ENCODE measurements at regions not wholly inside any gene's neighbourhood (a gene's known extent, or its start where the extent isn't known, plus 50 kb on each side); places are given as distances from the start of the nearest gene placed in this dataset.
"Not testable (repeated sequence)": the region's sequence is repeated elsewhere in the genome, so short reads cannot be mapped to it uniquely, and the experiment has no call there.

DNA sequence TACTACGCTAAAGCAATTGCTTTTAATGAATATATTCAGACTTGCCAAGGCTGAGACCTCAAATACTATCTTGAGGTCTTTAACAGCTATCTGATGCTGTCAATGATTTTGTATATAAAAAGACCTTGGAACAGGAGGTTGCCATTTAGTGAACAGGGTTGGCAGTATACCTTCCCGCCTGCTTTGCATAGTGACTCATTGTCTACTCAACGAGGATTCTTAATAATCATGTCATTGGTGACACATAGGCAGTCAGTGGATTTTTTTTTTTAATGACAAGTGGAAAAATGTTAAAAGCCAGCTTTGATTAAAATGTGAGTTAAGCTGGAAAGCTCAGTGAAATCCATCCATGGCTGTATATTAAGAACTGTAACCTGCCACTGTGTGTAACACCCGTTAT, 164.0 kb downstream of the ASMT start:
- peak; percentile 57 for DNase-seq (ENCODE audit: low read depth)

DNA sequence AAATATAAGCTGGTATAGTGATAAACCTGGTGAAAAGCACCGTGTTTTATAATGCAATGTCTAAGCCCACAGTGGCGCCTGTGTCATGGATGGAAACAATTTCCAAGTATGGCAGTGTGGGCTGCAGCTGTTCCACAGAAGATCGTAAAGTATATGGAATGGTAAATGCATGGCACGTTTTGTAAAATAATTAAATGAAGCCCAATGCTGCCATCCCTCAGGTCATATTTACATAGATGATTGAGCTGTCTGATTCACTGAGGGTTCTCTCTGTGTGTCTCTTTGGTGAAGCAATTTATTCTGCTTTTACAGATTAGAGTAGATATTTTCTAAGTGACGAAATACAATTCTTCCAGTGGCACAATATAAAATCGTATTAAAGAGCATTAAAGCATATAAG, 164.8 kb downstream of the ASMT start:
- no peak for DNase-seq (ENCODE audit: low read depth)

DNA sequence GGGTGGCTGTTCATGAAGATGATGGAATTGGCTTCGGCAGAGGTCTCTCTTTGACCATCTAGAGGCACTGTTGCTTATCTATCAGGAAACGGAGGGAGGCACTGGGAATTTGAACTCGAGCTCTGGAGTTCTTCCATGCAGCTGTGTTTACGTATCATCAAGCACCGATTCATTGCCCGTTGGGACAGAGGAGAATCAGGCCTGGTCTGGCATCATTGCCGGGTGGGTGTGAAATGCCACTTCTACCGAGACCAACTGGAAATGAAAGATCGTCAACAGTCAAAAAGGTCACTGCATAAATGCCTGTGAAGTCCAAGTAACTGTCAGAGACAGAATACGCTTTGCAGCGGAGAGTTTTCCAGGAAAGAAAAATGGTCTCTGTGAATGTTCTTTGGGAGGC, 166.9 kb downstream of the ASMT start:
- DNase-seq (ENCODE audit: low read depth), result no peak

DNA sequence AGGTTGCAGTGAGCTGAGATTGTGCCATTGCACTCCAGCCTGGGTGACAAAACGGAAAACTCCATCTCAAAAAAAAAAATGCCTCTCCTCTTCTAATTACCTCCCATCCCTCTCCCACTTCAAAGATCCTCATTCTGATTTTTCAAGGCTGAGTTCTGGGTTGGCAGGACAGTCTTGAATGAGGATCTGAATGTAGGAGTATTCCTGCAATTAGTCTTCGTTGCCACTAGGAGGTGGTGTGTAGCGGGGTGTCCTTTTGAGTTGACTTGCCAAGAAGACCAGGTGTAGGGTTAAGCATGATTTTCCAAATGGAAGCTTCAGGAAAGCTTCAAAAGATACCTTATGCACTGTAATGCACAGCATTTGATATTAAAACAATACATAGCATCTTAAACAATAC, 169.9 kb downstream of the ASMT start:
- DNase-seq (ENCODE audit: low read depth), result no peak

DNA sequence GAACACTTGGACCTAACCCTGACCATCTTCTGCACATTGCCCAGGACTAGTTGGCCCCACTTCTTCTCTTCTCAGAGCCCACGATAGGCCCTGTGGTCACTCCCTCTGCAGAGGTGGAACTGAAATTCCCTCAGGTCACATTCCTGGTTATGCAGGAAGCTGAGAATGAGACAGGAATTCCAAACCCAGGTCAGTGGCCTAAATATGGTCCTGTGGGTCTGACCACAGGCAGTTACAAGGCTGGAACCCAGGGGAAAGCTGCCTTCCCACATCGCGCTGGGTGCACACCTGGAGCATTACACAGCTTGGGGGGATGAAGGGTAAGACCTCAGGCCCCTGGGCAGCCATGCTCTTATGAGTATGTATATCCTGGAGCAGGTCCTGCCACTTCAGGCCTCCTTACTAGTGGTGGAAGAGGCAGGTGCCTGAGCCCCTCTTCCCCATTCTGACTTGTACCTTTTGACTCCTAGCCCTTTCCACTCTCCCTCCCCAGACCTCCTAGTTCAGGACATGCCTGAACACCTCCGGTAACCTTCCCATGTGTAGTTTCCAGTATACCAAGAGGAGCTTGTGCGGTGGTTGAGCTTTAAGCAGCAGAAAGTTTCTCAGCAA, 173.5 kb downstream of the ASMT start:
- DNase-seq (ENCODE audit: low read depth), result no peak

DNA sequence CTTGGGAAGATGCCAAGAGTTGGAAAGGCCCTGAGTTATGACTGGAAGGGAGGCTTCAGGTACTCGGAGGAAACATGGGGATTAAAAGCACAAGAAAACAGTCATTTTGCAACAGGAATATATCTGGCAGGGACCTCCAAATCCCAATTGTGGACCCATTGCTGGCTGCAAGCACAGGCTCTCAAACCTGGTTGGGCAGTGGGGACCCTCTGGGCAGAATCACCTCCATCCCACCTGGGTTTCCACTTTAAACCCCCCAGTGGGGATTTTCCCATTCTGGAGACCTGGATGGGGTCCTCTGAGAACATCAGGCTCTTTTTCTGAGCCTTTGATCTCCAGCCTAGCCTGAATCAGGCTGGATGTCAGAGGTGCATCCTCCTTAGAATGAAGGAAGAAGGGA, 177.8 kb downstream of the ASMT start:
- no peak for DNase-seq (ENCODE audit: low read depth)

DNA sequence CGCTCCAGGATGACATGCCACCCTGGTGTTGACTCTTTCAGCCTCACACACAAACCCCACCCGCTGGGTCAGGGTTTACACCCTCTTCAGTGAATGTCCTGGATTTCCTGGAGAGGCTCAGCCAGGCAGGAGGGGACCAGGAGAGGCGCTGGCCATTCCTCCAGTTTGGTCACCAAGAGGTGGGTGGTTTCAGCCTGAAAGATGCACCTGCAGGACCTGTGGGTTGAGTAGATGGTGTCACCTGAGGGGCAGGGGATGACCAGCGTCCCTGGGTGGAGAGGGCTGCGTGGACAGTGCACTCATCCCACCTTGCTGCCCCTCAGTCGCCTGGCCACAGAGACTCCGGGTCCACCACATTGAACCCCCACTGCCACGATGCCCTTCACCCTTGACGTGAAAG, 179.7 kb downstream of the ASMT start:
- no peak for DNase-seq (ENCODE audit: low read depth)

DNA sequence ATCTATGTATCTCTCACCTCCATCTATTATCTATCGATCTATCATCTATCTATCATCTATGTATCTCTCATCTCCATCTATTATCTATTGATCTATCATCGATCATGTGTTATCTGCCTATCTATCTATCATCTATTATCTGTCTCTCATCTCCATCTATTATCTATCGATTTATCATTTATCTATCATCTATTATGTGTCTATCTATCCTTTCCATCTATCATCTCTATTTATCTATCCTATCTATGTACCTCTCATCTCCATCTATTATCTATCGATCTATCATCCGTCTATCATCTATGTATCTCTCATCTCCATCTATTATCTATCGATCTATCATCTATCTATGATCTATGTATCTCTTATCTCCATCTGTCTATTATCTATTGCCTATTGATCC, 188.1 kb downstream of the ASMT start:
- no peak for DNase-seq (ENCODE audit: low read depth)

DNA sequence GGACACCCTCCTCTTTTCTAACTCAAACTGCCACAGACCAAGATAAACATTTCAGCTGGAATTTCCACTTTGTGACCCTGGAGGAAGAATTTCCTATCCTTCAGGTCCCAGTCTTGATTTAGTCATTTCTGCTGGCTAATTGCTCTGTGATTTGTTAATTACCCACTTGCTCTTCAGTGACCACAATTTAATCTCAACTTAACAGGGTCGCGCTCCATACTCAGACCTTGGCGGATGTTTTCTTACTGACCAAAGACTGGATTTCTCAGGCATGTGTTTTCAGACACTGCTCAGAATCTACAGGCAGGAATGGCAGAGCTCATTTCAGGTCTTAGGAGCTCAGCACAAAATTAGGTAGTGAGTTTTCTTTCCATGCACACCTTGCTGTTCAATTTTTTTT, 188.9 kb downstream of the ASMT start:
- DNase-seq (ENCODE audit: low read depth), result no peak

DNA sequence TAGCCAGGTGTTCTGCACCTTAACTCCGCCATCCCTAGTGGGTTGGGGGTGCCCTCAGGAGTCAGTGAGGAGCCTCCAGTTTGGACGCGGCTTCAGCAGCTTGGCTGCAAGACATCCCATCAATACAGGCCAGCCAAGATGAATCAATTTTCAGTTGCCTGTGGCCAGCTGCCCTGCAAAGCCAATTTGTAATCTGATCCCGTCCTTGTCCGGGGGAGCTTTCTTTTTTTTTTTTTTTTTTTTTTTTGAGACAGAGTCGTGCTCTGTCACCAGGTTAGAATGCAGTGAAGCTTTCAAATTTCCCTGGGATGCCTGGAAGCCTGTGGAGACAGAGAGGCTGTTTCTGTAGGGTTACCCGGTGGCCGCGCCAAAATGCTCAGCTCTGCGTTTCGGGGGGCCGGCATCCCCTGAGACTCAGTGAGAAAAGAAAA, 192.5 kb downstream of the ASMT start:
- DNase-seq (ENCODE audit: low read depth), result peak; percentile 63

DNA sequence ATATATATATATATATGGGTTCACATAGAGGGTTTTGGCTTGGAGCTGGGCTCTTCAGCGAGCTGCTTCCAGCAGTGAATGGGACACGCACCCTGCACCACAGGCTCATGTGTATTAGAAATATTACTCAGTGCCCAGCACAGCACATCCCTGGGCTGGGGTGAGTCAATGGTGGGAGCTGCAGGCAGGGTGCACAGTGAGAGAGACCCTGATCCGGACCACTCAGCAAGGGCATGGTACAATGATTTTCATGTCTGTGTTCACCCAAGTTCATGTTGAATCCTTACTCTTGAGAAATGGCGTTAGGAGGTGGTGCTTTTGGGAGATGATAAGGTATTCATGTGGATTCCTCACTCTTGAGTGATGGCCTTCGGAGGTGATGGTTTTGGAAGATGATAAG, 194.7 kb downstream of the ASMT start:
- no peak for DNase-seq (ENCODE audit: low read depth)

DNA sequence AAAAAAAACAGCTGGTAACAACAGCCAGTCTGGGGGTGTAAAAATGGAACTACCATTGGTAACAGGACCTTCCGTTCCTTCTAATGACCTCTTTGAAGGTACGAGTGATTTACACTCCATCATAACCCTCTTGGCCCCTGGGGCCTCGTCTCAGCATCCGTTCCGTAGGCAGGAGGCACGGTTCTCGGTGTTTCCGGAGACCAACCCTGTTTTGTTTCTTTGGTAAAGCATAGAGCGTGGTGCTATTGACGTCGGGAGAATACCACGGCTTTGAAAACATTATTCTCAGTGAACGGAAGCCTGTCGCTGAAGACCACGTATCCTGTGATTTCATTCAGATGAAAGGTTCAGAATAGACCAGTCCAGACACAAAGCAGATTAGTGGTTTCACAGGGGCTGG, 198.9 kb downstream of the ASMT start:
- no peak for DNase-seq (ENCODE audit: low read depth)

DNA sequence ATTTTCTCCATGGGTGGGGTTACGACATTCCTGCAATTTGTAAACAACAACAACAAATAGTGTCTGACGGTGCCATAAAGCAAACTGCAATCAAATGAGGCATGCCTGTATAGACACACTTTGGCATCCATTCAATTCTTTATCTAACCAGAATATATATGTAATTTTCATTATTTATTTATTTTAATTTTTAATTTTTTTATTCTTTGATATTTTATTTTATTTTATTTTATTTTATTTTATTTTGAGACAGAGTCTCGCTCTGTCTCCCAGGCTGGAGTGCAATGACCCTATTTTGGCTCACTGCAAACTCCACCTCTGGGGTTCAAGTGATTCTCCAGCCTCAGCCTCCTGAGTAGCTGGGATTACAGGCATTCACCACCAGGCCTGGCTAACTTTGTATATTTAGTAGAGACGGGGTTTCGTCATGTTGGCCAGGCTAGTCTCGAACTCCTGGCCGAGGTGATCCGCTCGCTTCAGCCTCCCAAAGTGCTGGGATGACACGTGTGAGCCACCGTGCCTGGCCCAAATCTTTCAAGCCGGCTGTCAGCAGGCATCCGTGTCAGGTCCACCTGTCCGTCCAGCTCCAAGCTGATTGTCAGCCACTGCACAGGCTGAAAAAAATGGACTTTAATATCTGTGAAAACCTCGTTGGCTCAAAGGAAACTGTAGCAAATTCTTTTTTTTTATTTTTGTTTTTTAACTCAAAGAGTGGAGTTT, 200.8 kb downstream of the ASMT start:
- DNase-seq (ENCODE audit: low read depth), result no peak

DNA sequence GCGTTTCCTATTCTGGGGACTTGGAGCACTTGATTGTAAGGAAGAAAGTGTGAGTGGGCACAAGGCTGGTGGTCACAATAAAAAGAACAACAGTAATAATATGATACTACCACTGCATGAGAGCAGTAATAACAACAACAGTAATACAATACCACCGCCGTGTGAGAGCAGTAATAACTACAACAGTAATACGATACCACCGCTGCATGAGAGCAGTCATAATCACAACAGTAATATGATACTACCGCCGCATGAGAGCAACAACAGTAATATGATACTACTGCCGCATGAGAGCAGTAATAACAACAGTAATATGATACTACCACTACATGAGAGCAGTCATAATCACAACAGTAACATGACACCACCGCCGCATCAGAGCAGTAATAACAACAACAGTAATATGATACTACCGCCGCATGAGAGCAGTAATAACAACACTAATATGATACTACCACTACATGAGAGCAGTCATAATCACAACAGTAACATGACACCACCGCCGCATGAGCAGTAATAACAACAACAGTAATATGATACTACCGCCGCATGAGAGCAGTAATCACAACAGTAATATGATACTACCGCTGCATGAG, 201.6 kb downstream of the ASMT start:
- DNase-seq (ENCODE audit: low read depth), result peak; percentile 20

DNA sequence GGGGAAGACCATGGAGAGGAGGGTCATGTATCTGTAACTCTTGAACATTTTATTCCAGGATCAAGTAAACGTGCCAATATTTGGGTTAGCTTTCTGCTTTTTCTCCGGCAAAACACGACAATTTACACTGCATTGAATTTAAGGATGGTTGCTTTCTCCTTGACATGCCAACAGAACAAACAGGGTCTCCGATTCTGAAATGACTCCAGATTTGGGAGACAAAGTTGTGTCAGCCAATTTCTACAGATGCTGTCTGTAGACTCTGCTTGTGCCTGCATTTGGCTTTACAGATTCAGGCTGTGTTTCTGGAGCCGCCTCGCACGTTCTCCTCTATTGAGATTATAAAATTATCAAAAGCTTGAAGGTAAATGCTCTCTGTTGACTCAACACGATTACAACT, 207.0 kb downstream of the ASMT start:
- DNase-seq (ENCODE audit: low read depth), result no peak

DNA sequence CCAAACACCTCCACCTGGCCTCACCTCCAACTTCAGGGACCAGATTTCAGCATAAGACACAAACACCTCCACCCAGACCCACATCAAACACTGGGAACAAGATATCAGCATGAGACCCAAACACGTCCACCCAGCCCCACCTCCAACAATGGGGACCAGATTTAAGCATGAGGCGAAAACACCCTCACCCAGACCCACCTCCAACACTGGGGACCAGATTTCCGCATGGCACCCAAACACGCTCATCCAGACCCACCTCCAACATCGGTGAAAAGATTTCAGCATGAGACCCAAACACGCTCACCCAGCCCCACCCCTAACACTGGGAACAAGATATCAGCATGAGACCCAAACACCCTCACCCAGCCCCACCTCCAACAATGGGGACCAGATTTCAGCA, 210.0 kb downstream of the ASMT start:
- no peak for DNase-seq (ENCODE audit: low read depth)

DNA sequence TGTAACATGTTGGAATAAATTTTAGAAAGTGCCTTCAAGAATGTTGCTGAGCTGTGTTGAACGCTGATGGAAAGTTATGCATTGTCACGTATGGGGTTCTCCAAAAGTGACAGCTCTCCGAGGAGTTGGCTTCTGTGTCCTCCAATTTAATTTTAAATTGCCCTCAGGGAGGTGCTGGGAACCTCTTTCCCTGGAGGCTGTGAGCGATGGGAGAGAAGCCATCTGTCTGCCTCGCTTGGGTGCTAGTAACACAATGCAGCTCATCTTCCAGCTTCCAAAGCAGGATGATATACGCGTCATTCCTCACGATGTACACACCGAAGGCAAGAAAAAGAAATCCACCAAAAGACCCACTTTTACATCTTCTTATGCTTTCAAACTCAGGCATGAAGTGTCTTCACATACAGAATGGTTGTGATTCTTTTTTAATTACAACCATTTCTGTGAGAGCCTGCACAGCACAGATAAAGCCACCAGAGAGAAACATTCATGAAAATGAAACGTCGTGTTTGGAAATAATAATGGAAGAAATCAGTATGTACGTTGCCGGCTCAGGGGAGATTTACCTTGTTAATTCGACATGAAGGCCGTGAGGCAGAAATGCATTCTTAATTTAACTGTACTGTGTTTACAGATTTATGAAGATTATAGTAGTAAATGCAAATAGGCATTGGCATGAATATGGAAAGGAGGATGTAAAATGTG, 218.9 kb downstream of the ASMT start:
- DNase-seq (ENCODE audit: low read depth), result no peak

DNA sequence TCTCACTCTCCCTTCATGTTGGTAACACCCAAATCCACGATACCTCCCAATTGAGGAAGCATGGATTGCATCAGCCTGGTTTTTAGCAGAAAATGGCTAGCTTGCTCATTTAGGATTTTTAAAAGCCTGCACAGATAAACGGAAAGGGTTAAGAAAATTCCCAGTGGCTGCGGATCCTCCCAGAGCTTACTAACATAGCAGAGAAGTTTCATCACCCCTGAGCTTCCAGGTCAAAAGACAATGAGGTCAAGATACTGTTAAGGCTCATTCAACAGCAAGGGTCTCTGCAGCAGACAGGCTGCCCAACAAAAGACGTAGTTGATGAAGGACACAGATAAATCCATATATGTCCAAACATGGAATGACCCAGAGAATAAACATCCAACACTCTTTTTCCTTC, 220.2 kb downstream of the ASMT start:
- no peak for DNase-seq (ENCODE audit: low read depth)

DNA sequence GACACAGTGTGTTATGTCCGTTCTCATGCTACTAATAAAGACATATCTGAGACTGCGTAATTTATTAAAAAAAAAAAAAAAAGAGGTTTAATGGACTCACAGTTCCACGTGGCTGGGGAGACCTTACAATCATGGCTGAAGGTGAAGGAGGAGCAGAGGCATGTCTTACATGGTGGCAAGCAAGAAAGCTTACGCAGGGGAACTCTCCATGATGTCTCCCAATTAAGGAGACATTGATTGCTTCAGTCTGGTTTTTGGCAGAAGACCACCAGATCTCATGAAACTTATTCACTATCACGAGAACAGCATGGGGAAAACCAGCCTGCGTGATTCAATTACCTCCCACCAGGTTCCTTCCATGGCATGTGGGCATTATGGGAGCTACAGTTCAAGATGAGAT, 221.8 kb downstream of the ASMT start:
- DNase-seq (ENCODE audit: low read depth), result no peak

DNA sequence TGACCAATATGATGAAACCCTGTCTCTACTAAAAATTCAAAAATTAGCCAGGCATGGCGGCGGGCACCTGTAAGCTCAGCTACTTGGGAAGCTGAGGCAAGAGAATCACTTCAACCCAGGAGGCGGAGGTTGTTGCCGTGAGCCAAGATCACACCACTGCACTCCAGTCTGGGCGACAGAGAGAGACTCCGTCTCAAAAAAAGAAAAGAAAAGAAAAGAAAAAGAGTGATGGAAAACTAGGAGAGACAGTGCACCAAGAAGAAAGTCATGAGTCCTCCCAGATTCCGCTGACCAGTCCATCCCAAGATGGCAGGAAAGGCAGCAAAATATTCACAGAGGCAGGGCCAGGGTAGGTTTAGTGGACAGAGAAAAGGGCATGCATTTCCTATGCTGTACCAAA, 226.9 kb downstream of the ASMT start:
- DNase-seq (ENCODE audit: low read depth), result no peak

DNA sequence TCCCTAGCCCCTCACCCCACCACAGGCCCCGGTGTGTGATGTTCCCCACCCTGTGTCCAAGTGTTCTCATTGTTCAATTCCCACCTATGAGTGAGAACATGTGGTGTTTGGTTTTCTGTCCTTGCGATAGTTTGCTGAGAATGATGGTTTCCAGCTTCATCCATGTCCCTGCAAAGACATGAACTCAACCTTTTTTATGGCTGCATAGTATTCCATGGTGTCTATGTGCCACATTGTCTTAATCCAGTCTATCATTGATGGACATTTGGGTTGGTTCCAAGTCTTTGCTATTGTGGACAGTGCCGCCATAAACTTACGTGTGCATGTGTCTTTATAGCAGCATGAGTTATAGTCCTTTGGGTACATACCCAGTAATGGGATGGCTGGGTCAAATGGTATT, 232.1 kb downstream of the ASMT start:
- DNase-seq (ENCODE audit: low read depth), result not testable (repeated sequence)

DNA sequence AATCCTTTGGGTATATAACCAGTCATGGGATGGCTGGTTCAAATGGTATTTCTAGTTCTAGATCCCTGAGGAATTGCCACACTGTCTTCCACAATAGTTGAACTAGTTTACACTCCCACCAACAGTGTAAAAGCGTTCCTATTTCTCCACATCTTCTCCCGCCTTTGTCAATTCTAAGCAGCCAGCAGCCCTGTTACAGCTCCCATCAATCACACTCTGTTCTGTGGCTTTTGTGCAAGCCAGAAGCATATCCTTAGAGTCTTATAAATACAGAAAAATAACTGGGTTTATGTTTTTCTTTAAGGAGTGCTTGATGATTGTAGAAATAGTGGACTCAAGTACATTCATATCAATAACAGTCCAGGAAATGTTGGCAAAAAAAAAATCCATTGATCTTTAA, 232.9 kb downstream of the ASMT start:
- DNase-seq (ENCODE audit: low read depth), result not testable (repeated sequence)

DNA sequence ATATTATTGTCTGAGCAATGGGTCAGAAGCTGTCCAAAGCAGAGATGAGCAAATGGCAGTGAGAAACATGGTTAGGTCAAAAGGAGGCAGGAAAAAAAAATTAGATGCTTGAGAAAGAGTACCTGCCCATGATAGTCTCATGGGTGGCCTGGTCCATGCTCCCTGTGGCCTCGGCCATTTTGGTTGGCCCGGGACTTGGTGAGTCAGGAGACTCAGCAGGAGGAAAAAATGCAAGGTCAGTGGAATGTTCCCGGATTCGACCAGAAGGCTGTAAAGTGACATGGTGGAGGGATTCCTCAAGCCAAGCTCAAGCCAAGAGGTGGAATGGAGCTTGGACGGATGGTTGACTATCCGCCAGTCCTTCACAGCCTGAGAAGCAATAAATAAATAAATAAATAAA, 236.7 kb downstream of the ASMT start:
- no peak for DNase-seq (ENCODE audit: low read depth)
